ENCODE measurements at regions not wholly inside any gene's neighbourhood (a gene's known extent, or its start where the extent isn't known, plus 50 kb on each side); places are given as distances from the start of the nearest gene placed in this dataset.

DNA sequence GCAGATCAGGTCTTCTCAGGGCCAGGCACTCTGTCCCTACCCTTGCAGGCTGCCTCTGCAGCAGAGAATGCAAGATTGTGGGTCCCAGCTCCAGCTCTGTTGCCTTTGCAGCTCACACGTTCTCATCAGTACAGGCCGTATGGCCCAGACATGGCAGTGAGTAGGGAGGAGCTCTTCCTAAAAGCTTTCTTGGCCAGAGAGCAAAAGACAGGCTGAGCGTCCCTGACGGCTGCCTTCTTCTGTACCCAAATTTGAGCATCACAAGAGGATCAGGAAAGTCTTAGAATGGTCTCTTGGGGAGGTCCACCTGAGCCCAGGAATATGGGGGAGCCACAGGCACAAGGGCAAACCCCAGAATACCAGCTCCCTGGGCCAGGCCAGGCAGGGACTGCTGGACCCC lies 266.3 kb upstream of the ZMIZ1 start:
- TF ChIP-seq TAF1 (IDR thresholded peaks at IDR 0.05; ENCODE audit: low read depth) = no peak
- no peak for TF ChIP-seq FOXM1 (IDR thresholded peaks at IDR 0.05; ENCODE audit: borderline replicate concordance, low read depth)
- no peak for TF ChIP-seq CREB1 (IDR thresholded peaks at IDR 0.05; ENCODE audit: low read depth)
- no peak for TF ChIP-seq EP300 (IDR thresholded peaks at IDR 0.05; ENCODE audit: borderline replicate concordance)
- TF ChIP-seq TEAD4 (IDR thresholded peaks at IDR 0.05) = no peak
- TF ChIP-seq, protein P1, sequence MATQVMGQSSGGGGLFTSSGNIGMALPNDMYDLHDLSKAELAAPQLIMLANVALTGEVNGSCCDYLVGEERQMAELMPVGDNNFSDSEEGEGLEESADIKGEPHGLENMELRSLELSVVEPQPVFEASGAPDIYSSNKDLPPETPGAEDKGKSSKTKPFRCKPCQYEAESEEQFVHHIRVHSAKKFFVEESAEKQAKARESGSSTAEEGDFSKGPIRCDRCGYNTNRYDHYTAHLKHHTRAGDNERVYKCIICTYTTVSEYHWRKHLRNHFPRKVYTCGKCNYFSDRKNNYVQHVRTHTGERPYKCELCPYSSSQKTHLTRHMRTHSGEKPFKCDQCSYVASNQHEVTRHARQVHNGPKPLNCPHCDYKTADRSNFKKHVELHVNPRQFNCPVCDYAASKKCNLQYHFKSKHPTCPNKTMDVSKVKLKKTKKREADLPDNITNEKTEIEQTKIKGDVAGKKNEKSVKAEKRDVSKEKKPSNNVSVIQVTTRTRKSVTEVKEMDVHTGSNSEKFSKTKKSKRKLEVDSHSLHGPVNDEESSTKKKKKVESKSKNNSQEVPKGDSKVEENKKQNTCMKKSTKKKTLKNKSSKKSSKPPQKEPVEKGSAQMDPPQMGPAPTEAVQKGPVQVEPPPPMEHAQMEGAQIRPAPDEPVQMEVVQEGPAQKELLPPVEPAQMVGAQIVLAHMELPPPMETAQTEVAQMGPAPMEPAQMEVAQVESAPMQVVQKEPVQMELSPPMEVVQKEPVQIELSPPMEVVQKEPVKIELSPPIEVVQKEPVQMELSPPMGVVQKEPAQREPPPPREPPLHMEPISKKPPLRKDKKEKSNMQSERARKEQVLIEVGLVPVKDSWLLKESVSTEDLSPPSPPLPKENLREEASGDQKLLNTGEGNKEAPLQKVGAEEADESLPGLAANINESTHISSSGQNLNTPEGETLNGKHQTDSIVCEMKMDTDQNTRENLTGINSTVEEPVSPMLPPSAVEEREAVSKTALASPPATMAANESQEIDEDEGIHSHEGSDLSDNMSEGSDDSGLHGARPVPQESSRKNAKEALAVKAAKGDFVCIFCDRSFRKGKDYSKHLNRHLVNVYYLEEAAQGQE (IDR thresholded peaks at IDR 0.05; ENCODE audit: low read depth) = no peak
- TF ChIP-seq EGR1 (IDR thresholded peaks at IDR 0.05) = no peak
- TF ChIP-seq, protein P2, sequence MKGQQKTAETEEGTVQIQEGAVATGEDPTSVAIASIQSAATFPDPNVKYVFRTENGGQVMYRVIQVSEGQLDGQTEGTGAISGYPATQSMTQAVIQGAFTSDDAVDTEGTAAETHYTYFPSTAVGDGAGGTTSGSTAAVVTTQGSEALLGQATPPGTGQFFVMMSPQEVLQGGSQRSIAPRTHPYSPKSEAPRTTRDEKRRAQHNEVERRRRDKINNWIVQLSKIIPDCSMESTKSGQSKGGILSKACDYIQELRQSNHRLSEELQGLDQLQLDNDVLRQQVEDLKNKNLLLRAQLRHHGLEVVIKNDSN (IDR thresholded peaks at IDR 0.05) = no peak
- no peak for TF ChIP-seq RAD21 (IDR thresholded peaks at IDR 0.05; ENCODE audit: low read depth)
- TF ChIP-seq, protein P3, sequence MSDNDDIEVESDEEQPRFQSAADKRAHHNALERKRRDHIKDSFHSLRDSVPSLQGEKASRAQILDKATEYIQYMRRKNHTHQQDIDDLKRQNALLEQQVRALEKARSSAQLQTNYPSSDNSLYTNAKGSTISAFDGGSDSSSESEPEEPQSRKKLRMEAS (IDR thresholded peaks at IDR 0.05) = no peak
- no peak for TF ChIP-seq NFIC (IDR thresholded peaks at IDR 0.05)
- TF ChIP-seq TCF12 (IDR thresholded peaks at IDR 0.05; ENCODE audit: low read depth) = no peak
- TF ChIP-seq CEBPB (IDR thresholded peaks at IDR 0.05) = no peak
- TF ChIP-seq ZBTB7A (IDR thresholded peaks at IDR 0.05; ENCODE audit: low read depth) = no peak
- no peak for TF ChIP-seq YY1 (IDR thresholded peaks at IDR 0.05; ENCODE audit: low read depth)

DNA sequence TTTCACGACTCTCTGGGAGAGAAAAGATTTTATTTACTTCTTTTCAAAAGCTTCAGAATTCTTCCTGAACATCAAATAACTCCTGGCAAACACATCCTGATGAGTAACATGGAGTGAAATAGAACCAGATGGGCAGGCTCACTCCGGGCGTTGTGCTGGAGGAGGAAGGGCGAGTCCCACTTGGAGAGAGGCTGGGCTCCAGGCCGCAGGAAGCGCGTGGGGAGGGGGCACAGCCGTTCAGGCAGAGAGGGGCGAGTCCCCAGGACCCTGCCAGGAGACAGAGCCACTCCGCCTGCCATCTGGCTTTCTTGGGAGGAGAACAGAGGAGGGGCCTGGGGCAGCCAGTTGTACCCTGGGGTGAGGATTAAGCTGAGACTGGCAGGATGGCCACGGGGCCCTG lies 265.9 kb upstream of the ZMIZ1 start:
- no peak for TF ChIP-seq TCF12 (IDR thresholded peaks at IDR 0.05; ENCODE audit: low read depth)
- no peak for TF ChIP-seq RAD21 (IDR thresholded peaks at IDR 0.05; ENCODE audit: low read depth)
- no peak for TF ChIP-seq TEAD4 (IDR thresholded peaks at IDR 0.05)
- no peak for TF ChIP-seq CREB1 (IDR thresholded peaks at IDR 0.05; ENCODE audit: low read depth)
- TF ChIP-seq TAF1 (IDR thresholded peaks at IDR 0.05; ENCODE audit: low read depth) = no peak
- no peak for TF ChIP-seq EP300 (IDR thresholded peaks at IDR 0.05; ENCODE audit: borderline replicate concordance)

DNA sequence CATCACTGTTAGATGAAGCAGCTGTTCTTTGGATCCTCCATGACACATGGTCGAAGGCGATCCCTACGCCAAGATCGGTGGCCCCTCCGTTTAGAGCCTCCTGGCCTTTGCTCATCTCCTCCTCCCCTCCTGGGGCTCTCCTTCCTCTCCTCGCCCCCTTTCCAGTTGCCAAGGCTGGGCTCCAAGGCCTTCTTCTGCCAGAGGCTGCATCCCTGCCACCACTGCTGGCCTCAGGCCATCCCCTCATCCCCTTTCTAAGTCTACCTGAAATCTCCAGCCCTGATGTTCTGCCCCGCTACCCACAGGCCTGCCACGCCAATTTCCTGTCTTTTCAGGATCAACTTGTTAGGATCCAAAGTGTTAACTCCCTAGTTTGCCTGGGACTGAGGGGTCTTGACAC lies 265.1 kb upstream of the ZMIZ1 start:
- no peak for TF ChIP-seq EP300 (IDR thresholded peaks at IDR 0.05; ENCODE audit: borderline replicate concordance)
- TF ChIP-seq NFIC (IDR thresholded peaks at IDR 0.05) = no peak
- no peak for TF ChIP-seq ZBTB7A (IDR thresholded peaks at IDR 0.05; ENCODE audit: low read depth)
- TF ChIP-seq, protein P3 (IDR thresholded peaks at IDR 0.05) = no peak
- TF ChIP-seq FOXM1 (IDR thresholded peaks at IDR 0.05; ENCODE audit: borderline replicate concordance, low read depth) = no peak
- no peak for TF ChIP-seq YY1 (IDR thresholded peaks at IDR 0.05; ENCODE audit: low read depth)
- no peak for TF ChIP-seq CEBPB (IDR thresholded peaks at IDR 0.05)
- no peak for TF ChIP-seq TCF12 (IDR thresholded peaks at IDR 0.05; ENCODE audit: low read depth)
- TF ChIP-seq RAD21 (IDR thresholded peaks at IDR 0.05; ENCODE audit: low read depth) = no peak
- no peak for TF ChIP-seq TAF1 (IDR thresholded peaks at IDR 0.05; ENCODE audit: low read depth)
- TF ChIP-seq, protein P2 (IDR thresholded peaks at IDR 0.05) = no peak
- TF ChIP-seq, protein P1 (IDR thresholded peaks at IDR 0.05; ENCODE audit: low read depth) = no peak
- TF ChIP-seq TEAD4 (IDR thresholded peaks at IDR 0.05) = no peak
- TF ChIP-seq EGR1 (IDR thresholded peaks at IDR 0.05) = no peak

DNA sequence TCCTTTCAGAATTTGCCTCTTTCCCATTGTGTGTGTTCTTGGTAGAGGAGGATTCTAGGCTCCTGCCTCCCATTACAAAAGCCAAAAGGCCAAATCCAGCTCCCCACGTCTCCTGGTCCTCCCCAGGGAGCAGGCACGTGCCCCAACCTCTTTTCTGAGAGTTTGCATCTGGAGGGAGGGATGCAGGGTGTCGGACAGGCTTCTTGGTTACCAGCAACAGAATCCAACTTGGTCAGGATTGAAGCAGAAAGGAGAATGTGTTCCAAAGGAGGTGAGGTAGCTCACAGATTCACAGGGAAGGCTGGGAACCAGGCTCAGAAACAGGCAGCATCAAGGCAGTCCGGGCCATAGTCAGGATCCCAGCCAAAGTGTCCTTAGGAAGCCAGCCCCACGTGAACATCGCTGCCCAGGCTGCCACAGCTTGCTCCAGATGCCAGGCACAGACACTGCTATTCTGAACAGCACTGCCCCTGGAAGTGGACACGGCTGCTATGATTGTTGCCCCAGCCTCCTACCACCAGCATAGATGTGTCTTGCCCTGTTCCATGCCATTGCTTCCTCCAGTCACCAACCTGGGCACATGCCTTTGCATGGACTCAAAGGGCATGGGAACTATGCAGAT lies 264.2 kb upstream of the ZMIZ1 start:
- TF ChIP-seq EGR1 (IDR thresholded peaks at IDR 0.05) (no peak), CEBPB (IDR thresholded peaks at IDR 0.05) (no peak), ZBTB7A (IDR thresholded peaks at IDR 0.05; ENCODE audit: low read depth) (no peak), TCF12 (IDR thresholded peaks at IDR 0.05; ENCODE audit: low read depth) (no peak), RAD21 (IDR thresholded peaks at IDR 0.05; ENCODE audit: low read depth) (no peak), FOXM1 (IDR thresholded peaks at IDR 0.05; ENCODE audit: borderline replicate concordance, low read depth) (no peak), YY1 (IDR thresholded peaks at IDR 0.05; ENCODE audit: low read depth) (no peak), NFIC (IDR thresholded peaks at IDR 0.05) (no peak), TAF1 (IDR thresholded peaks at IDR 0.05; ENCODE audit: low read depth) (no peak), CREB1 (IDR thresholded peaks at IDR 0.05; ENCODE audit: low read depth) (no peak), EP300 (IDR thresholded peaks at IDR 0.05; ENCODE audit: borderline replicate concordance) (no peak), TEAD4 (IDR thresholded peaks at IDR 0.05) (no peak)
- TF ChIP-seq, protein P1 (IDR thresholded peaks at IDR 0.05; ENCODE audit: low read depth) = no peak
- TF ChIP-seq, protein P2 (IDR thresholded peaks at IDR 0.05) = no peak

Data from Ishikawa (cell line).